HL-60 (cell line): ENCODE measurements at regions not wholly inside any gene's neighbourhood (a gene's known extent, or its start where the extent isn't known, plus 50 kb on each side); places are given as distances from the start of the nearest gene placed in this dataset.
"Not testable (repeated sequence)": the region's sequence is repeated elsewhere in the genome, so short reads cannot be mapped to it uniquely, and the experiment has no call there.

Source experiments
- DNase-seq, 2 experiments: peaks; one replicate each; pipeline ENCODE4 v3.0.0-alpha.2; 2010 to 2020; ENCODE audit warnings: low read depth in 1 of 2, low spot score in 1 of 2
- H3K27ac ChIP-seq: fragments of 250-450 bp; sonication (Bioruptor Pico); replicated peaks from 2 replicates; pipeline ENCODE4 v1.5.1; 2020; ENCODE audit warnings: mild to moderate bottlenecking, moderate library complexity
- H3K27me3 ChIP-seq: fragments of 250-450 bp; sonication (Bioruptor Pico); 2 replicates; pipeline ENCODE4 v1.5.1; 2021; ENCODE audit warnings: mild to moderate bottlenecking, moderate library complexity; ENCODE audit not compliant: insufficient read depth, poor library complexity, severe bottlenecking
- H3K4me3 ChIP-seq: replicated peaks from 2 replicates; pipeline ENCODE4 v1.5.1; 2011; ENCODE audit warnings: mild to moderate bottlenecking, control low read depth, low read length; ENCODE audit not compliant: insufficient read depth
- CTCF ChIP-seq: IDR thresholded peaks from one replicate; pipeline ENCODE4 v1.5.1; 2011; ENCODE audit warnings: low read length, control low read depth, inconsistent platforms; ENCODE audit not compliant: insufficient read depth
- GABPA ChIP-seq: IDR thresholded peaks from 2 replicates; pipeline ENCODE4 v1.6.1; 2012; ENCODE audit warnings: low read depth
- POLR2AphosphoS5 ChIP-seq: IDR thresholded peaks from 2 replicates; pipeline ENCODE4 v1.6.1; 2012; ENCODE audit warnings: low read depth
- REST ChIP-seq: IDR thresholded peaks from 2 replicates; pipeline ENCODE4 v1.6.1; 2012; ENCODE audit warnings: low read depth; ENCODE audit not compliant: insufficient replicate concordance
- SPI1 ChIP-seq: IDR thresholded peaks from 2 replicates; pipeline ENCODE4 v1.6.1; 2012; ENCODE audit warnings: low read depth, mild to moderate bottlenecking, borderline replicate concordance

GRCh38 chr9:78408388-78408787 lies 111.5 kb downstream of the PSAT1 start:
- TF ChIP-seq POLR2AphosphoS5 (no peak), CTCF (no peak), GABPA (no peak), REST (no peak), SPI1 (no peak)
- Histone ChIP-seq H3K27ac (no peak overlapping the region), H3K4me3 (no peak overlapping the region), H3K27me3 (no peaks in the 10 kb centered on the region)
- no peak for DNase-seq

- not testable (repeated sequence) for H3K4me3 ChIP-seq, H3K27me3 ChIP-seq, DNase-seq, H3K27ac ChIP-seq
These were observed 113.1 kb downstream of the PSAT1 start for GRCh38 chr9:78409928-78410510.

DNA sequence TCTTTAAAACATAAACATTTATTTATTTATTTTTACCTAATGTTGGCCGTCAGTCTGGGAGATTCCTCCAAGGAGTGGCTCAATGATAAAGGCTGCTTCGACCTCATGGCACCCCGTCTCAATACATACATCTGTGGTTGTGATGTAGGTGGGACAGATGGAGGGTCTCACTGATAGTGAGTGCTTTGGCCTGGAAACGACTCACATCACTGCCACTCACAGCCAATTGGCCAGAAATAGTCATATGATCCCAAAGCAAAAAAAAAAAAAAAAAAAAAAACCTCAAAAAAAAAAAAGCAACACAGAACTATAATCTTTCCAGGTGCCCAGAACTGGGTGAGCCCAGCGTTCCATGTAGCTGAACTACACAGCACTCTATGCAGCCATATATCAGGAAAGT lies 125.4 kb downstream of the PSAT1 start:
- DNase-seq, result no peak
- no peak overlapping the region for H3K27ac ChIP-seq
- H3K27me3 ChIP-seq, result no peaks in the 10 kb centered on the region
- H3K4me3 ChIP-seq, result no peak overlapping the region
- TF ChIP-seq CTCF (no peak), POLR2AphosphoS5 (no peak), GABPA (no peak), SPI1 (no peak)

- no peak for DNase-seq
- Histone ChIP-seq H3K4me3 (no peak overlapping the region), H3K27ac (no peak overlapping the region), H3K27me3 (no peaks in the 10 kb centered on the region)
- no peak for TF ChIP-seq GABPA
- no peak for TF ChIP-seq REST
- no peak for TF ChIP-seq SPI1
- TF ChIP-seq CTCF, result no peak
- TF ChIP-seq POLR2AphosphoS5, result no peak
These were observed 127.4 kb downstream of the PSAT1 start for GRCh38 chr9:78424299-78424698.
